HEK293T (cell line): ENCODE measurements at regions not wholly inside any gene's neighbourhood (a gene's known extent, or its start where the extent isn't known, plus 50 kb on each side); places are given as distances from the start of the nearest gene placed in this dataset.

Source experiments
- ARNT ChIP-seq: fragments of 450-650 bp; IDR thresholded peaks from 2 replicates; pipeline ENCODE4 v1.6.1; 2017; ENCODE audit warnings: mild to moderate bottlenecking
- FOXA1 ChIP-seq: fragments of 450-650 bp; IDR thresholded peaks from 2 replicates; pipeline ENCODE4 v1.6.1; 2016; ENCODE audit warnings: mild to moderate bottlenecking
- FOXK2 ChIP-seq: fragments of 450-650 bp; IDR thresholded peaks from 2 replicates; pipeline ENCODE4 v1.6.1; 2016; ENCODE audit warnings: mild to moderate bottlenecking
- FOXM1 ChIP-seq: fragments of 450-650 bp; IDR thresholded peaks from 2 replicates; pipeline ENCODE4 v1.6.1; 2017; ENCODE audit warnings: mild to moderate bottlenecking, borderline replicate concordance
- L3MBTL2 ChIP-seq: fragments of 450-650 bp; conservative IDR thresholded peaks from 2 replicates; pipeline ENCODE4 v1.6.1; 2016; ENCODE audit warnings: mild to moderate bottlenecking
- LEF1 ChIP-seq: fragments of 450-650 bp; IDR thresholded peaks from 2 replicates; pipeline ENCODE4 v1.6.1; 2017; ENCODE audit warnings: mild to moderate bottlenecking, borderline replicate concordance
- NFRKB ChIP-seq: fragments of 450-650 bp; IDR thresholded peaks from 2 replicates; pipeline ENCODE4 v1.6.1; 2016; ENCODE audit warnings: mild to moderate bottlenecking, moderate library complexity
- SP1 ChIP-seq: fragments of 450-650 bp; IDR thresholded peaks from 2 replicates; pipeline ENCODE4 v1.6.1; 2017
- TARDBP ChIP-seq: fragments of 450-650 bp; IDR thresholded peaks from 2 replicates; pipeline ENCODE4 v1.6.1; 2016

- TF ChIP-seq FOXK2, result no peak
- no peak for TF ChIP-seq ARNT
- TF ChIP-seq TARDBP, result no peak
- no peak for TF ChIP-seq FOXM1
- no peak for TF ChIP-seq L3MBTL2
- no peak for TF ChIP-seq SP1
- TF ChIP-seq LEF1, result no peak
- no peak for TF ChIP-seq NFRKB
- TF ChIP-seq FOXA1, result no peak
Measured at GRCh38 chr18:10354890-10355289, 99.5 kb upstream of the APCDD1 start.
